GM12801 (cell line): ENCODE measurements at regions not wholly inside any gene's neighbourhood (a gene's known extent, or its start where the extent isn't known, plus 50 kb on each side); places are given as distances from the start of the nearest gene placed in this dataset.

Source experiments
- TF ChIP-seq, protein P1 (sequence below): IDR thresholded peaks from one replicate; pipeline ENCODE4 v1.5.1; 2011; ENCODE audit warnings: control low read depth; ENCODE audit not compliant: insufficient read length; ENCODE audit errors: extremely low read depth

DNA sequence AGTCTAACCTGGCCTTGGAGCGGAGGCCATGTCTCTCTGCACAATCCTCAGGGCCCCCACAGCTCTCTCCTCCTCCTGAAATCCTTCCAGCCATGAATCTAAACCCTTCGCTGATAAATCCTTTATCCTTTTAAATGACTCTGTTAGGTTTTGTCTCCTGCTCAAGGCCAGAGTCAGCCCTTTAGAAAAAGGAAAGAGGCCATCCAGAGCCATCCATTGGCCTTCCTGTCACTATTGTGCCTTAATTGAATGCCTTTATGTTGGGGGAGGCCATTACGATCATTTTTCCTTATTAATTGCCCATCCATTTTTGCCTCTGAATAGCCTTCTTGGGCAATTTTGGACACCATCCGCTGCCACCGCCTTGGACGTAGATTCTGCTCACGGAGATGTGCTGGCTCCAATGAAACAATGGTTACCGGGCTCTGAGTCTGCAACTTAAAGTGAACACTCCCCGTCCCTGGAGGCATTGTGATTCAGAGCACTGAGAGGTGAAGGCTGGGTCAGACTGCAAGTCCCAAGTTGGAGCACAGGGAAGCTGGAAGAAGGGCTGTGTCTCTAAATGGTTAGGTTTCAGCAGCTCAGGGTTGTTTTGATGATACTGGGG, 213.0 kb upstream of the E2F8 start:
- TF ChIP-seq, protein P1, sequence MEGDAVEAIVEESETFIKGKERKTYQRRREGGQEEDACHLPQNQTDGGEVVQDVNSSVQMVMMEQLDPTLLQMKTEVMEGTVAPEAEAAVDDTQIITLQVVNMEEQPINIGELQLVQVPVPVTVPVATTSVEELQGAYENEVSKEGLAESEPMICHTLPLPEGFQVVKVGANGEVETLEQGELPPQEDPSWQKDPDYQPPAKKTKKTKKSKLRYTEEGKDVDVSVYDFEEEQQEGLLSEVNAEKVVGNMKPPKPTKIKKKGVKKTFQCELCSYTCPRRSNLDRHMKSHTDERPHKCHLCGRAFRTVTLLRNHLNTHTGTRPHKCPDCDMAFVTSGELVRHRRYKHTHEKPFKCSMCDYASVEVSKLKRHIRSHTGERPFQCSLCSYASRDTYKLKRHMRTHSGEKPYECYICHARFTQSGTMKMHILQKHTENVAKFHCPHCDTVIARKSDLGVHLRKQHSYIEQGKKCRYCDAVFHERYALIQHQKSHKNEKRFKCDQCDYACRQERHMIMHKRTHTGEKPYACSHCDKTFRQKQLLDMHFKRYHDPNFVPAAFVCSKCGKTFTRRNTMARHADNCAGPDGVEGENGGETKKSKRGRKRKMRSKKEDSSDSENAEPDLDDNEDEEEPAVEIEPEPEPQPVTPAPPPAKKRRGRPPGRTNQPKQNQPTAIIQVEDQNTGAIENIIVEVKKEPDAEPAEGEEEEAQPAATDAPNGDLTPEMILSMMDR = no peak

DNA sequence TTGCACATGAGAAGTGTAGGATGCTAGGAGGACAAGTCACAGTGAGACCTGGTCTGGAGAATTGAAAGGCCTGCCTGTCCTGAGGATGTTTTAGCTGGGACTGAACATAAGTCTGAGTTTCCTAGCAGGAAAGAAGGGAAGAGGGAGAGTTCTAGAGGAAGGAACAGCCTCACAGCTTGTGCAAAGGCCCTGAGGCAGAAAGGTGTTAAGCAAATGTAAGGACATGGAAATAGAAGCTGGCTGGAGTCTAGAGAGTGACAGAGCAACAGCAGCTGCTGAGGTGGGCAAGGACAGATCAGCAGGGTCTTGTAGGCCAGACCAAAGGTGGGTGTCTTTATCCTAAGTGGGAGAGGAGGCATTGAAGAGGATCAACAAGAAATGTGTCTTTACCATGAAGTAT, 210.9 kb upstream of the E2F8 start:
- TF ChIP-seq, protein P1 = no peak

DNA sequence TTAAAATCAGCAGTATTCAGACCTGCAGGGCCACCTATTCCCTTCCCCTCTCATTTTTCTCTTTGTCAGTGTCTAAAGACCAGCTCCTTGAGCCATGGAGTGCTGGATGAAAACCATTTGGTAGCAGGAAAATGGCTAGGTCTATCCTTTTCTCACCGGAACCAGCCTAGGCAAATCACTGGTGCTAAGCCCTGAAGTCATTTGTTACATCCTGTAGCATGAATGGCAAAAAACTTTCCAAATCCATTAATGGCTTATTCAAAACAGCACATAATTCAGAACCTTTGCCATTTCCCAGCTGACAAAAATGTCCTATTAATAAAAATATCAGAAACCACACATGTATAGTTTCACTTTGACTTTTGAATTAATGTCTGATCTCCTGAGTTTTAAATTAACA, 209.5 kb upstream of the E2F8 start:
- TF ChIP-seq, protein P1 = no peak

DNA sequence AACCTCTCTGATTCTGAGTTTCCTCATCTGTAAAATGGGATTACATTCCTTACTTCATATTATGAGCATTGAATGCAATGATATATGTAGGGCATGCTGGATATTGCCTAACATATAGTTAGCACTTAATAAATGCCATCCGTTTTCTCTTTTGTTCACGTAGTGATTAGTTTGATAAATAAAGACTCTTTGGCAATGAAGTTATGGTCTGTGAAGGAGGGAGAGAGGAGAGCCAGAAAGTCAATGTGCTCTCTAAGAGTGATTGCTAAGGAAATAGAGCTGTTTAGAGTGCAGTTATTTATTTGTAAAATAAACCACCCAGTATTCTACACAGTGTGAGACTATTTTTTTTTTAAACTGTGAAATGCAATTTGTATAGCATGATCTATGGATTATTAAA, 207.9 kb upstream of the E2F8 start:
- TF ChIP-seq, protein P1 = no peak

DNA sequence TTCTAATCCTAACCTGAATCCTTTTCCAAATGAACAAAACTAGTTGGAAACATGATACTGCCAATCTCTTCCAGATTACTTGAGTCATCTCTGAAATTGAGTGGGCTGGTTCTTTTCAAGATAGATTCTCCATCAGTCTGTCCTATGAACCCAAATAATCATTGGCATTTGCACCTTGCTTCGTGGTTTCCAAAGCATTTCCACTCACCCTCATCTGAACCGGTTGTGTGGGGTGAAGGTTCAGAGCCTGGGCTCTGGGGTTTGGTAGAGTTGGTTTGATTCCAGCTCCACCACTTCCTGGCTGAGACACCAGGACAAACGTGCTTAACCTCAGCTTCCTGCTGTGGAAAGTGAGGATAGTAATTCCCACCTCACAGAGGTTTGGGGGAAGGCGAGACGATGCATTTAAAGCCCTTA, 206.4 kb upstream of the E2F8 start:
- TF ChIP-seq, protein P1 = no peak

DNA sequence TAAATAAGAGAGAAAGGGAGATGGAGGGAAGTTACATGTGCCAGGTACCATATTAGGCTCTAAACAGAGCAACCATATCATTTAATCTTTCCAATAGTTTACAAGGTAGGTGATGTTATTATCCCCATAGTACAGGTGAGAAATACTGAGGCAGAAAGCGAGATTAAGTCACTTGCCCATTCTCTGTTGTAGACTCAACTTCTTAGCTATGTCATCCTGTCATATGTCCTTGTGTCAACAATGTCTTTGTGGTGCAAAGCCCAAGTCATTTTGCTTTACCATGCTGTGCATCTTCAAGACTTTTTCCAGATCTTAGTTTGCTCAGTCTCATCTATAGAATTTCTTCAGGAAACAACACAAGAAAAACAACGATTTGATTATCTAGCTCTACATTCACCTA, 205.0 kb upstream of the E2F8 start:
- TF ChIP-seq, protein P1 = no peak

DNA sequence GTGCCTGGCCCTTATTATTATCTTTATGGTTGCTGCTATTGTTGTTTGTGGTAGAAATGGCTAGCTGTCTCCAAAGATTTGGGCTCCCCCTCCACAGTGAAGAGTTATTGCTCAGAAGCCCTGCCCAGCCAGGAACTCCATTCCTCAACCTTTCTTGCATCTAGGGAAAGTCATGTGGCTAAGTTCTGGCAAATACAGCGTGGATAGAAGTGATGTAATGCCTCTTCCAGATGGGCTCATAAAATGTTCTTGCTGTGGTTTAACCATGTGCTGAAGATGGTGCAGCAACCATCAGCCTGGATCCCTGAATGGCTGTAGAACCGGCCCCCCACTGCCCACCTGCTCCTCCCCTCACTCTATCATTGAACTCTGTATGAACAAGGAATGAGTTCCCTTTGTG, 203.5 kb upstream of the E2F8 start:
- TF ChIP-seq, protein P1 = no peak
